HCT116 (cell line): ENCODE measurements at regions not wholly inside any gene's neighbourhood (a gene's known extent, or its start where the extent isn't known, plus 50 kb on each side); places are given as distances from the start of the nearest gene placed in this dataset.

Experiments used
- ATAC-seq: fragments of 200-7000 bp; cut with Tn5 transposase; 2 replicates; pipeline ENCODE4 v1.9.1; 2020; ENCODE audit warnings: mild to moderate bottlenecking, moderate library complexity
- BruUV-seq: library from RNA; stranded (reverse); fragments of 400-500 nt; replicated peaks from 2 replicates; lab custom pipeline; 2021; lab: Mats Ljungman, UMichigan
- CTCF ChIA-PET: fragments of 300-600 bp; sonication (Branson Sonifier 250); formaldehyde crosslinking; loops from one replicate; lab custom pipeline; 2021; ENCODE audit warnings: antibody characterized with exemption; lab: Charles Lee
- POLR2A ChIA-PET: fragments of 300-600, 350-600 bp; sonication (Branson Sonifier 250); formaldehyde crosslinking; loops from one replicate; lab custom pipeline; 2021; ENCODE audit warnings: antibody characterized with exemption; lab: Charles Lee
- RAD21 ChIA-PET, 2 experiments: fragments of 300-600 bp; sonication (Branson Sonifier 250); formaldehyde crosslinking; loops; one replicate each; lab custom pipeline; 2023; ENCODE audit warnings: low total read pairs in 2 of 2; ENCODE audit not compliant: uncharacterized antibody in 2 of 2, unreplicated experiment in 2 of 2, low non-redundant PET in 1 of 2; lab: Charles Lee
- DNase-seq: peaks from one replicate; pipeline ENCODE4 v3.0.0-alpha.2; 2010; ENCODE audit warnings: low read depth, low spot score
- H2AFZ ChIP-seq: fragments of 200-600 bp; shearing (Covaris generic), sonication (generic); 2 replicates; pipeline ENCODE4 v1.6.1; 2017; ENCODE audit warnings: low read depth, mixed run types, mixed read lengths, antibody characterized with exemption, low read length; ENCODE audit not compliant: poor library complexity, severe bottlenecking
- H3K27ac ChIP-seq: 2 replicates; pipeline ENCODE4 v1.5.1; 2012; ENCODE audit warnings: low read depth, low read length
- H3K27me3 ChIP-seq: fragments of 200-600 bp; sonication (generic); 2 replicates; pipeline ENCODE4 v1.6.1; 2016; ENCODE audit warnings: mixed run types, low read length, mixed read lengths; ENCODE audit not compliant: insufficient read depth
- H3K36me3 ChIP-seq, 2 experiments: fragments of 200-500 bp in 1 of 2; fragments of 200-600 bp in 1 of 2; sonication (Bioruptor generic) in 1 of 2; sonication (generic) in 1 of 2; 2 replicates each; pipeline versions ENCODE4 v1.5.1 to v1.6.1; 2014 to 2016; ENCODE audit warnings: low read length in 2 of 2, inconsistent platforms in 1 of 2, mixed read lengths in 1 of 2, mixed run types in 1 of 2; ENCODE audit not compliant: insufficient read depth in 2 of 2, control insufficient read depth in 1 of 2
- H3K4me1 ChIP-seq, 2 experiments: fragments of 200-600 bp in 1 of 2; sonication (generic) in 1 of 2; 2 replicates each; pipeline versions ENCODE4 v1.5.1 to v1.6.1; 2012 to 2017; ENCODE audit warnings: low read length in 2 of 2, inconsistent platforms in 1 of 2, mild to moderate bottlenecking in 1 of 2, mixed read lengths in 1 of 2, mixed run types in 1 of 2, moderate library complexity in 1 of 2; ENCODE audit not compliant: insufficient read depth in 2 of 2, control insufficient read depth in 1 of 2
- H3K4me2 ChIP-seq: fragments of 200-600 bp; sonication (generic); 2 replicates; pipeline ENCODE4 v1.6.1; 2017; ENCODE audit warnings: mixed run types, low read length, mixed read lengths
- H3K4me3 ChIP-seq, 2 experiments: fragments of 200-600 bp in 1 of 2; sonication (generic) in 1 of 2; replicated peaks in 1 of 2; 2 replicates each; pipeline ENCODE4 v1.5.1; 2011 to 2016; ENCODE audit warnings: low read length in 2 of 2, control low read depth in 1 of 2, low read depth in 1 of 2, mild to moderate bottlenecking in 1 of 2, mixed read lengths in 1 of 2, mixed run types in 1 of 2
- H3K79me2 ChIP-seq: fragments of 200-600 bp; sonication (generic); 2 replicates; pipeline ENCODE4 v1.6.1; 2017; ENCODE audit warnings: mild to moderate bottlenecking, mixed run types, low read length, moderate library complexity, mixed read lengths; ENCODE audit not compliant: insufficient read depth
- H3K9ac ChIP-seq: fragments of 200-600 bp; sonication (generic); 2 replicates; pipeline ENCODE4 v1.6.1; 2016; ENCODE audit warnings: low read length, mixed read lengths
- H3K9me2 ChIP-seq: fragments of 200-600 bp; sonication (generic), shearing (Covaris generic); 2 replicates; pipeline ENCODE4 v1.6.1; 2017; ENCODE audit warnings: mixed run types, mild to moderate bottlenecking, moderate library complexity; ENCODE audit not compliant: insufficient read depth
- H3K9me3 ChIP-seq, 2 experiments: fragments of 200-500 bp in 1 of 2; fragments of 200-600 bp in 1 of 2; sonication (Bioruptor generic) in 1 of 2; sonication (generic) in 1 of 2; 2 replicates each; pipeline ENCODE4 v1.6.1; 2014 to 2017; ENCODE audit warnings: low read length in 2 of 2, mixed read lengths in 2 of 2, inconsistent platforms in 1 of 2, low read depth in 1 of 2, mild to moderate bottlenecking in 1 of 2, mixed run types in 1 of 2, moderate library complexity in 1 of 2; ENCODE audit not compliant: control insufficient read depth in 1 of 2, insufficient read depth in 1 of 2
- H4K20me1 ChIP-seq: fragments of 200-600 bp; sonication (generic), shearing (Covaris generic); 2 replicates; pipeline ENCODE4 v1.6.1; 2017; ENCODE audit warnings: mixed run types, mild to moderate bottlenecking, moderate library complexity; ENCODE audit not compliant: insufficient read depth
- ATF3 ChIP-seq: IDR thresholded peaks from 2 replicates; pipeline ENCODE4 v1.6.1; 2012
- CBX3 ChIP-seq: IDR thresholded peaks from 2 replicates; pipeline ENCODE4 v1.6.1; 2012; ENCODE audit warnings: low read depth
- CEBPB ChIP-seq: IDR thresholded peaks from 2 replicates; pipeline ENCODE4 v1.6.1; 2012; ENCODE audit warnings: low read depth
- CTCF ChIP-seq, 3 experiments: fragments of 200-600 bp in 1 of 3; sonication (generic) in 1 of 3; IDR thresholded peaks in 2 of 3; conservative IDR thresholded peaks in 1 of 3; 2 replicates each; pipeline ENCODE4 v1.5.1; 2012 to 2017; ENCODE audit warnings: low read depth in 2 of 3, low read length in 2 of 3, antibody characterized with exemption in 1 of 3, borderline replicate concordance in 1 of 3, control low read depth in 1 of 3, mild to moderate bottlenecking in 1 of 3, mixed read lengths in 1 of 3, mixed run types in 1 of 3, moderate library complexity in 1 of 3; ENCODE audit not compliant: insufficient read depth in 1 of 3
- EGR1 ChIP-seq: IDR thresholded peaks from 2 replicates; pipeline ENCODE4 v1.6.1; 2012; ENCODE audit warnings: low read depth
- ELF1 ChIP-seq: IDR thresholded peaks from 2 replicates; pipeline ENCODE4 v1.6.1; 2012; ENCODE audit warnings: low read depth, borderline replicate concordance
- EZH2 ChIP-seq: fragments of 200-600 bp; sonication (generic); IDR thresholded peaks from 2 replicates; pipeline ENCODE4 v1.6.1; 2017; ENCODE audit warnings: antibody characterized with exemption, mixed run types
- EZH2phosphoT487 ChIP-seq: fragments of 200-600 bp; IDR thresholded peaks from 2 replicates; pipeline ENCODE4 v1.6.1; 2018; ENCODE audit warnings: antibody characterized with exemption, borderline replicate concordance
- FOSL1 ChIP-seq: IDR thresholded peaks from 2 replicates; pipeline ENCODE4 v1.6.1; 2012; ENCODE audit warnings: low read depth
- POLR2A ChIP-seq: IDR thresholded peaks from 2 replicates; pipeline ENCODE4 v1.7.0; 2011; ENCODE audit warnings: borderline replicate concordance; ENCODE audit not compliant: insufficient read depth, insufficient read length; ENCODE audit errors: extremely low read depth
- POLR2AphosphoS5 ChIP-seq: IDR thresholded peaks from 2 replicates; pipeline ENCODE4 v1.6.1; 2011; ENCODE audit warnings: mild to moderate bottlenecking, low read depth, low read length, moderate library complexity
- RAD21 ChIP-seq: IDR thresholded peaks from 2 replicates; pipeline ENCODE4 v1.6.1; 2012; ENCODE audit warnings: low read depth, mild to moderate bottlenecking
- SIN3A ChIP-seq: IDR thresholded peaks from 2 replicates; pipeline ENCODE4 v1.6.1; 2012; ENCODE audit warnings: low read depth
- SRF ChIP-seq: IDR thresholded peaks from 2 replicates; pipeline ENCODE4 v1.6.1; 2012; ENCODE audit warnings: low read depth
- TCF7L2 ChIP-seq: IDR thresholded peaks from 2 replicates; pipeline ENCODE4 v1.7.0; 2011; ENCODE audit warnings: borderline replicate concordance, inconsistent platforms; ENCODE audit not compliant: insufficient read depth, insufficient read length; ENCODE audit errors: extremely low read depth
- ZBTB33 ChIP-seq: IDR thresholded peaks from 2 replicates; pipeline ENCODE4 v1.6.1; 2011; ENCODE audit warnings: mild to moderate bottlenecking, low read length, moderate library complexity; ENCODE audit not compliant: insufficient replicate concordance; ENCODE audit errors: extremely low read depth
- ZFX ChIP-seq: fragments of 450-650 bp; IDR thresholded peaks from 2 replicates; pipeline ENCODE4 v1.6.1; 2017
- ZNF274 ChIP-seq: fragments of 200-500 bp; sonication (Bioruptor generic); IDR thresholded peaks from 2 replicates; pipeline ENCODE4 v1.6.1; 2014; ENCODE audit warnings: mild to moderate bottlenecking, low read depth, low read length, inconsistent platforms
- intact Hi-C: fragments of 100-400 bp; cut with micrococcal nuclease; formaldehyde crosslinking; loops from 2 replicates; pipeline ENCODE4 v1.10.0; 2022
- TF ChIP-seq, protein P1 (sequence below): IDR thresholded peaks from 2 replicates; pipeline ENCODE4 v1.6.1; 2012; ENCODE audit warnings: low read depth

DNA sequence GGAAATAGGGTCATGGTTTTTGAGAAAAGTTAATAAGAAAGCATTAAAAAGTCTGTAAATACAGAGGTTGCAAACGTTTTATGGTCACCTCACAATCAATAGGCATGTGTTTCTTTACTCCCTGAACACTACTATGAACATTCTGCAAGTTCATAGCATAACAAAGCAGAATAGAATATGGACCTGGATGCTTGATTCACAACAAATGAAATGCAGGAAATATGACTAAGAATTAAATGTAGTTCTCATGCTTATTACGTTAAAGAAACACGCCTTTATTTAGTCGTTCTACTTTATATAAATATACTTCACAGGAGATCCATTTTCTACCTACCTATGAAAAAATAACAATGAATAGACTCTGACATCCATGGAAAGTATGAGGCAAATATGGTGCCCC lies 344.0 kb downstream of the KCTD12 start (continued):
- TF ChIP-seq TCF7L2, result no peak
- TF ChIP-seq EZH2phosphoT487, result no peak
- TF ChIP-seq, all 23 proteins: peak for 0

- Histone ChIP-seq H4K20me1 (no peaks in the 10 kb centered on the region), H2AFZ (no peak overlapping the region), H3K9me3 (no peaks in the 10 kb centered on the region; a peak in 1 of 4 replicates), H3K4me1 (no peaks in the 10 kb centered on the region), H3K4me3 (no peak overlapping the region), H3K9ac (no peak overlapping the region), H3K9me2 (no peaks in the 10 kb centered on the region), H3K4me2 (no peak overlapping the region), H3K36me3 (no peaks in the 10 kb centered on the region), H3K27me3 (no peaks in the 10 kb centered on the region), H3K79me2 (no peaks in the 10 kb centered on the region), H3K27ac (no peak overlapping the region)
- intact Hi-C loops, result no loop called here
- no TSS peak for BruUV-seq
- DNase-seq (no peak), ATAC-seq (no peak)
- ChIA-PET CTCF (no interaction called here), RAD21 (no interaction called here), POLR2A (no interaction called here)
- TF ChIP-seq FOSL1 (no peak), EZH2 (no peak), SRF (no peak), ATF3 (no peak), POLR2AphosphoS5 (no peak), CBX3 (no peak), ELF1 (no peak), EGR1 (no peak), ZFX (no peak), CEBPB (no peak), ZNF274 (no peak), CTCF (IDR thresholded peaks at IDR 0.05 in 2 of 3, conservative IDR thresholded peaks at IDR 0.05 in 1 of 3; ENCODE audit: borderline replicate concordance in 1 of 3, insufficient read depth in 1 of 3, low read depth in 2 of 3, low read length in 2 of 3) (no peak), ZBTB33 (no peak), EZH2phosphoT487 (no peak), RAD21 (no peak), POLR2A (no peak), SIN3A (no peak)
- TF ChIP-seq, protein P1, sequence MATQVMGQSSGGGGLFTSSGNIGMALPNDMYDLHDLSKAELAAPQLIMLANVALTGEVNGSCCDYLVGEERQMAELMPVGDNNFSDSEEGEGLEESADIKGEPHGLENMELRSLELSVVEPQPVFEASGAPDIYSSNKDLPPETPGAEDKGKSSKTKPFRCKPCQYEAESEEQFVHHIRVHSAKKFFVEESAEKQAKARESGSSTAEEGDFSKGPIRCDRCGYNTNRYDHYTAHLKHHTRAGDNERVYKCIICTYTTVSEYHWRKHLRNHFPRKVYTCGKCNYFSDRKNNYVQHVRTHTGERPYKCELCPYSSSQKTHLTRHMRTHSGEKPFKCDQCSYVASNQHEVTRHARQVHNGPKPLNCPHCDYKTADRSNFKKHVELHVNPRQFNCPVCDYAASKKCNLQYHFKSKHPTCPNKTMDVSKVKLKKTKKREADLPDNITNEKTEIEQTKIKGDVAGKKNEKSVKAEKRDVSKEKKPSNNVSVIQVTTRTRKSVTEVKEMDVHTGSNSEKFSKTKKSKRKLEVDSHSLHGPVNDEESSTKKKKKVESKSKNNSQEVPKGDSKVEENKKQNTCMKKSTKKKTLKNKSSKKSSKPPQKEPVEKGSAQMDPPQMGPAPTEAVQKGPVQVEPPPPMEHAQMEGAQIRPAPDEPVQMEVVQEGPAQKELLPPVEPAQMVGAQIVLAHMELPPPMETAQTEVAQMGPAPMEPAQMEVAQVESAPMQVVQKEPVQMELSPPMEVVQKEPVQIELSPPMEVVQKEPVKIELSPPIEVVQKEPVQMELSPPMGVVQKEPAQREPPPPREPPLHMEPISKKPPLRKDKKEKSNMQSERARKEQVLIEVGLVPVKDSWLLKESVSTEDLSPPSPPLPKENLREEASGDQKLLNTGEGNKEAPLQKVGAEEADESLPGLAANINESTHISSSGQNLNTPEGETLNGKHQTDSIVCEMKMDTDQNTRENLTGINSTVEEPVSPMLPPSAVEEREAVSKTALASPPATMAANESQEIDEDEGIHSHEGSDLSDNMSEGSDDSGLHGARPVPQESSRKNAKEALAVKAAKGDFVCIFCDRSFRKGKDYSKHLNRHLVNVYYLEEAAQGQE, result no peak
Observed at GRCh38 chr13:76538004-76538403, 348.2 kb downstream of the KCTD12 start.
